ENCODE measurements at regions not wholly inside any gene's neighbourhood (a gene's known extent, or its start where the extent isn't known, plus 50 kb on each side); places are given as distances from the start of the nearest gene placed in this dataset.

DNA sequence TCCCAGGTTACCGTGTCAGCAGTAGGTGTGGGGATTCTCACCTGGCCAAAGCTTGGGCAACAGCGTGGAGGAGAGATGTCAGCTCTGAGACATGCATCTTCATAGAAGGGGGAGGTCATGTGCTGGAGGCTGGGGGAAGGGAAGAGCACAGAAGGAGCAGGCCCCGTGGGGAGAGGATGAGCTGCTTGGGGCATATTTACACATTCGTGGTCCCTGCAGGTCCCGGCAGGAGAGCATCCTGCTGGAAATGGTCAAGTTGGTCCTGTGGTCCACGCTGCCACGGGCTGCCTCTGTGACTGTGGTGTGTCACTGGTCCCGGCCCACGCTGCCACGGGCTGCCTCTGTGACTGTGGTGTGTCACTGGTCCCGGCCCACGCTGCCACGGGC, 195.1 kb upstream of the TWIST2 start:
- Histone ChIP-seq H3K4me2 (ENCODE audit: insufficient read depth, low read length) (no peak overlapping the region), H3K9me3 (ENCODE audit: insufficient read depth, low read length, severe bottlenecking) (no peaks in the 10 kb centered on the region), H2AFZ (ENCODE audit: low read depth, low read length) (no peak overlapping the region), H3K9ac (ENCODE audit: low read depth, low read length) (no peak overlapping the region), H4K20me1 (ENCODE audit: insufficient read depth, low read length) (no peaks in the 10 kb centered on the region; the same call in 1 of the 2 replicates), H3K79me2 (ENCODE audit: insufficient read depth, low read length) (no peaks in the 10 kb centered on the region), H3K27me3 (ENCODE audit: insufficient read depth, low read length, poor library complexity) (no peaks in the 10 kb centered on the region), H3K27ac (ENCODE audit: low read length) (no peak overlapping the region), H3K36me3 (ENCODE audit: insufficient read depth, low read length) (no peaks in the 10 kb centered on the region), H3K4me3 (ENCODE audit: low read depth in 1 of 2, low read length in 2 of 2) (no peak overlapping the region), H3K4me1 (ENCODE audit: insufficient read depth, low read length) (no peaks in the 10 kb centered on the region)
- ATAC-seq (ENCODE audit: insufficient read depth, low read depth) (no peak), DNase-seq (no peak)
- no peak for TF ChIP-seq EZH2 (IDR thresholded peaks at IDR 0.05; ENCODE audit: borderline replicate concordance, low read depth, low read length, severe bottlenecking)
- TF ChIP-seq, protein P1, sequence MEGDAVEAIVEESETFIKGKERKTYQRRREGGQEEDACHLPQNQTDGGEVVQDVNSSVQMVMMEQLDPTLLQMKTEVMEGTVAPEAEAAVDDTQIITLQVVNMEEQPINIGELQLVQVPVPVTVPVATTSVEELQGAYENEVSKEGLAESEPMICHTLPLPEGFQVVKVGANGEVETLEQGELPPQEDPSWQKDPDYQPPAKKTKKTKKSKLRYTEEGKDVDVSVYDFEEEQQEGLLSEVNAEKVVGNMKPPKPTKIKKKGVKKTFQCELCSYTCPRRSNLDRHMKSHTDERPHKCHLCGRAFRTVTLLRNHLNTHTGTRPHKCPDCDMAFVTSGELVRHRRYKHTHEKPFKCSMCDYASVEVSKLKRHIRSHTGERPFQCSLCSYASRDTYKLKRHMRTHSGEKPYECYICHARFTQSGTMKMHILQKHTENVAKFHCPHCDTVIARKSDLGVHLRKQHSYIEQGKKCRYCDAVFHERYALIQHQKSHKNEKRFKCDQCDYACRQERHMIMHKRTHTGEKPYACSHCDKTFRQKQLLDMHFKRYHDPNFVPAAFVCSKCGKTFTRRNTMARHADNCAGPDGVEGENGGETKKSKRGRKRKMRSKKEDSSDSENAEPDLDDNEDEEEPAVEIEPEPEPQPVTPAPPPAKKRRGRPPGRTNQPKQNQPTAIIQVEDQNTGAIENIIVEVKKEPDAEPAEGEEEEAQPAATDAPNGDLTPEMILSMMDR (IDR thresholded peaks at IDR 0.05; ENCODE audit: borderline replicate concordance, extremely low read depth, low read length, poor library complexity, severe bottlenecking) = no peak

DNA sequence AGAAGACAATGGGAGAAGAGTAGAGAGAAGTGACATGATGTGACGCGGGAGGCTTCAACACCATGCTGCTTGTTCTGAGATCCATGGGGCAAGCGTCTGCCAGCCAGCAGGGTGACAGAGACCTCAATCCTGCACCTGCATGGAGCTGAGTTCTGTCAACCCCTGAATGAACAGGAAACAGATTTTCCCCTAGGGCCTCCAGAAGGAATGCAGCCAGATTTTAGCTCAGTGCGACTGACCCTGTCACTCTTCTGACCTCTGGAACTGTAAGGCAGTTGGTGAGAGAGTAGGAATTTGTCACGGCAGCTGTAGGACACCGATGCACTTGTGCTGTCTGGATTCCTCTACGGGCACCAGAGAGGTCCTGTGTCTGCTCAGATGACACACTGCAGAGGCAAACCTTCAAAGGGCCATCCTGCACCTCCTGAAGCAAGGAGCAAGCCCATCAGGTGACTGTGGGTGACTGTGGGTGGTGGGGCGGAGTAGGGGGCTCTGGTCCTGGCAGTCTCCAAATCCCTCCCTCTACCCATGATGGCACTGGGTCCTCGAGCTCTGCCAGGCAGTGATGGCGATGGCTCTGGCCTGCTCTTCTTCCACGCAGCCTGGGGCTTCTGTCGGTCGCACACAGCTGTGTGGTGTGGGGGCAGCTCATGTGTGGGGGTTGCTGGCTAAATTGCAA, 194.3 kb upstream of the TWIST2 start:
- no peaks in the 10 kb centered on the region for H3K36me3 ChIP-seq (ENCODE audit: insufficient read depth, low read length)
- ATAC-seq (ENCODE audit: insufficient read depth, low read depth) (no peak), DNase-seq (no peak)
- H3K9ac ChIP-seq (ENCODE audit: low read depth, low read length) = no peak overlapping the region
- no peaks in the 10 kb centered on the region; the same call in 1 of the 2 replicates for H4K20me1 ChIP-seq (ENCODE audit: insufficient read depth, low read length)
- H3K9me3 ChIP-seq (ENCODE audit: insufficient read depth, low read length, severe bottlenecking) = no peaks in the 10 kb centered on the region
- no peak overlapping the region for H2AFZ ChIP-seq (ENCODE audit: low read depth, low read length)
- TF ChIP-seq, protein P1 (IDR thresholded peaks at IDR 0.05; ENCODE audit: borderline replicate concordance, extremely low read depth, low read length, poor library complexity, severe bottlenecking) = no peak
- TF ChIP-seq EZH2 (IDR thresholded peaks at IDR 0.05; ENCODE audit: borderline replicate concordance, low read depth, low read length, severe bottlenecking) = no peak
- no peak overlapping the region for H3K4me2 ChIP-seq (ENCODE audit: insufficient read depth, low read length)
- H3K4me3 ChIP-seq (ENCODE audit: low read depth in 1 of 2, low read length in 2 of 2) = no peak overlapping the region
- no peaks in the 10 kb centered on the region for H3K79me2 ChIP-seq (ENCODE audit: insufficient read depth, low read length)
- H3K4me1 ChIP-seq (ENCODE audit: insufficient read depth, low read length) = no peaks in the 10 kb centered on the region
- no peaks in the 10 kb centered on the region for H3K27me3 ChIP-seq (ENCODE audit: insufficient read depth, low read length, poor library complexity)
- H3K27ac ChIP-seq (ENCODE audit: low read length) = no peak overlapping the region

DNA sequence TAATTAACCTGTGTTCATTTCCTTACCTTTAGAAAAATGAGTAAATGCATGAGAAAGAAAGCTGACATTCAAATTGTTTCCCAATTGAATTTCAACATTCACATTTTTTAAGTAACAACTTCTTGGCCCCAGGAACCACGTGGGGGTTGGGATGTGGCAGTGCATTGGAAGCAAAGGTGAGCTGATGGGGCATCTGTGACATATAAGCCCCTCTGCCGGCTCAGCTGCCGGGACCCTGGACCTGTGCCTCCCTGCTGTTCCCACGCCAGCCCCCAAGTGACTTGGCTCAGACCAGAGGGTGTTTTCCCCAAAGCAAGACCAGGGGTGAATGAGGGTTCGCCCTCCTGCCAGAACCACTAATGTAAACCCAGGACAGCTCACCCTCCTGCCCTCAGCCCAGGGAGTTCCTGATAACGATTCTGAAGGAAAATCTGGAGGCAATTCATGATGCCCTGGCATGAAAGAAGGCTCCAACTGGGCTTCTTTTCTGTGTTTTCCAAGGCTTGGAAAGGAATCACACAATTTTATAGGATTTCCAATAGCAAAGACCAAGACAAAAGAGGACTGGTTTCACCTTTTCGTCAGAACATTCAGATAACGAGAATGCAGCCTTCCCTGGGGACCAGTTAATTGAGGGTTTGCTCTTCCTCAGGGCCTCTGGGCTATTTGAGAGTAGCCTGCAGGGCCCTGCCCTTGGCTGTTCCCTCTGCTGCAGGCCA, 193.2 kb upstream of the TWIST2 start:
- Histone ChIP-seq H3K79me2 (ENCODE audit: insufficient read depth, low read length) (no peaks in the 10 kb centered on the region), H2AFZ (ENCODE audit: low read depth, low read length) (no peak overlapping the region), H3K9ac (ENCODE audit: low read depth, low read length) (no peak overlapping the region), H3K27me3 (ENCODE audit: insufficient read depth, low read length, poor library complexity) (peaks cover 3% of the 10 kb centered on the region), H3K9me3 (ENCODE audit: insufficient read depth, low read length, severe bottlenecking) (no peaks in the 10 kb centered on the region), H3K4me1 (ENCODE audit: insufficient read depth, low read length) (no peaks in the 10 kb centered on the region), H3K4me3 (ENCODE audit: low read depth in 1 of 2, low read length in 2 of 2) (no peak overlapping the region), H3K4me2 (ENCODE audit: insufficient read depth, low read length) (no peak overlapping the region), H3K27ac (ENCODE audit: low read length) (no peak overlapping the region), H4K20me1 (ENCODE audit: insufficient read depth, low read length) (no peaks in the 10 kb centered on the region; the same call in 1 of the 2 replicates), H3K36me3 (ENCODE audit: insufficient read depth, low read length) (no peaks in the 10 kb centered on the region)
- no peak for ATAC-seq (ENCODE audit: insufficient read depth, low read depth)
- no peak for DNase-seq
- no peak for TF ChIP-seq EZH2 (IDR thresholded peaks at IDR 0.05; ENCODE audit: borderline replicate concordance, low read depth, low read length, severe bottlenecking)
- TF ChIP-seq, protein P1 (IDR thresholded peaks at IDR 0.05; ENCODE audit: borderline replicate concordance, extremely low read depth, low read length, poor library complexity, severe bottlenecking) = no peak

Measured in DND-41 (cell line).